ENCODE measurements at regions not wholly inside any gene's neighbourhood (a gene's known extent, or its start where the extent isn't known, plus 50 kb on each side); places are given as distances from the start of the nearest gene placed in this dataset.

GRCh38 chr21:27154451-27155129 lies 187.7 kb upstream of the ADAMTS5 start:
- H3K9me3 ChIP-seq, result no peaks in the 10 kb centered on the region
- intact Hi-C loops (cut with DNase I), result no loop called here
- H3K4me1 ChIP-seq, result no peaks in the 10 kb centered on the region
- no peak overlapping the region for H3K4me3 ChIP-seq
- no peak overlapping the region for H3K27ac ChIP-seq
- DNase-seq (ENCODE audit: low spot score in 2 of 2), result no peak
- no peaks in the 10 kb centered on the region for H3K36me3 ChIP-seq
- TF ChIP-seq, protein P1, sequence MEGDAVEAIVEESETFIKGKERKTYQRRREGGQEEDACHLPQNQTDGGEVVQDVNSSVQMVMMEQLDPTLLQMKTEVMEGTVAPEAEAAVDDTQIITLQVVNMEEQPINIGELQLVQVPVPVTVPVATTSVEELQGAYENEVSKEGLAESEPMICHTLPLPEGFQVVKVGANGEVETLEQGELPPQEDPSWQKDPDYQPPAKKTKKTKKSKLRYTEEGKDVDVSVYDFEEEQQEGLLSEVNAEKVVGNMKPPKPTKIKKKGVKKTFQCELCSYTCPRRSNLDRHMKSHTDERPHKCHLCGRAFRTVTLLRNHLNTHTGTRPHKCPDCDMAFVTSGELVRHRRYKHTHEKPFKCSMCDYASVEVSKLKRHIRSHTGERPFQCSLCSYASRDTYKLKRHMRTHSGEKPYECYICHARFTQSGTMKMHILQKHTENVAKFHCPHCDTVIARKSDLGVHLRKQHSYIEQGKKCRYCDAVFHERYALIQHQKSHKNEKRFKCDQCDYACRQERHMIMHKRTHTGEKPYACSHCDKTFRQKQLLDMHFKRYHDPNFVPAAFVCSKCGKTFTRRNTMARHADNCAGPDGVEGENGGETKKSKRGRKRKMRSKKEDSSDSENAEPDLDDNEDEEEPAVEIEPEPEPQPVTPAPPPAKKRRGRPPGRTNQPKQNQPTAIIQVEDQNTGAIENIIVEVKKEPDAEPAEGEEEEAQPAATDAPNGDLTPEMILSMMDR (IDR thresholded peaks at IDR 0.05), result no peak
- H3K27me3 ChIP-seq, result no peaks in the 10 kb centered on the region

GRCh38 chr21:27152996-27153395 lies 186.1 kb upstream of the ADAMTS5 start:
- H3K9me3 ChIP-seq, result no peaks in the 10 kb centered on the region
- no peaks in the 10 kb centered on the region for H3K27me3 ChIP-seq
- H3K27ac ChIP-seq, result no peak overlapping the region
- intact Hi-C loops (cut with DNase I), result no loop called here
- no peaks in the 10 kb centered on the region for H3K4me1 ChIP-seq
- no peaks in the 10 kb centered on the region for H3K36me3 ChIP-seq
- TF ChIP-seq, protein P1 (IDR thresholded peaks at IDR 0.05), result no peak
- H3K4me3 ChIP-seq, result no peak overlapping the region
- DNase-seq (ENCODE audit: low spot score in 2 of 2), result no peak

- H3K27ac ChIP-seq, result peak overlapping the region; percentile 46 to 54
- intact Hi-C loops (cut with DNase I), result no loop called here
- TF ChIP-seq, protein P1 (IDR thresholded peaks at IDR 0.05), result no peak
- H3K36me3 ChIP-seq, result no peaks in the 10 kb centered on the region
- no peaks in the 10 kb centered on the region for H3K4me1 ChIP-seq
- DNase-seq (ENCODE audit: low spot score in 2 of 2), result no peak
- H3K4me3 ChIP-seq, result no peak overlapping the region
- H3K9me3 ChIP-seq, result no peaks in the 10 kb centered on the region
- no peaks in the 10 kb centered on the region for H3K27me3 ChIP-seq
Measured at GRCh38 chr21:27149034-27149433, 182.1 kb upstream of the ADAMTS5 start.

GRCh38 chr21:27146268-27146667 lies 179.4 kb upstream of the ADAMTS5 start:
- TF ChIP-seq, protein P1 (IDR thresholded peaks at IDR 0.05), result no peak
- intact Hi-C loops (cut with DNase I), result no loop called here

GRCh38 chr21:27145134-27145798 lies 178.4 kb upstream of the ADAMTS5 start:
- DNase-seq (ENCODE audit: low spot score in 2 of 2), result no peak
- Histone ChIP-seq H3K4me1 (no peaks in the 10 kb centered on the region), H3K27me3 (no peaks in the 10 kb centered on the region), H3K27ac (no peak overlapping the region), H3K9me3 (no peaks in the 10 kb centered on the region), H3K4me3 (no peak overlapping the region), H3K36me3 (no peaks in the 10 kb centered on the region)
- TF ChIP-seq, protein P1 (IDR thresholded peaks at IDR 0.05), result no peak
- intact Hi-C loops (cut with DNase I), result no loop called here

More at GRCh38 chr21:27146268-27146667, 179.4 kb upstream of the ADAMTS5 start:
- Histone ChIP-seq H3K27me3 (no peaks in the 10 kb centered on the region), H3K4me1 (no peaks in the 10 kb centered on the region), H3K27ac (no peak overlapping the region), H3K36me3 (no peaks in the 10 kb centered on the region), H3K9me3 (no peaks in the 10 kb centered on the region), H3K4me3 (no peak overlapping the region)
- DNase-seq (ENCODE audit: low spot score in 2 of 2), result no peak
